ENCODE measurements at regions not wholly inside any gene's neighbourhood (a gene's known extent, or its start where the extent isn't known, plus 50 kb on each side); places are given as distances from the start of the nearest gene placed in this dataset.
"Not testable (repeated sequence)": the region's sequence is repeated elsewhere in the genome, so short reads cannot be mapped to it uniquely, and the experiment has no call there.

DNA sequence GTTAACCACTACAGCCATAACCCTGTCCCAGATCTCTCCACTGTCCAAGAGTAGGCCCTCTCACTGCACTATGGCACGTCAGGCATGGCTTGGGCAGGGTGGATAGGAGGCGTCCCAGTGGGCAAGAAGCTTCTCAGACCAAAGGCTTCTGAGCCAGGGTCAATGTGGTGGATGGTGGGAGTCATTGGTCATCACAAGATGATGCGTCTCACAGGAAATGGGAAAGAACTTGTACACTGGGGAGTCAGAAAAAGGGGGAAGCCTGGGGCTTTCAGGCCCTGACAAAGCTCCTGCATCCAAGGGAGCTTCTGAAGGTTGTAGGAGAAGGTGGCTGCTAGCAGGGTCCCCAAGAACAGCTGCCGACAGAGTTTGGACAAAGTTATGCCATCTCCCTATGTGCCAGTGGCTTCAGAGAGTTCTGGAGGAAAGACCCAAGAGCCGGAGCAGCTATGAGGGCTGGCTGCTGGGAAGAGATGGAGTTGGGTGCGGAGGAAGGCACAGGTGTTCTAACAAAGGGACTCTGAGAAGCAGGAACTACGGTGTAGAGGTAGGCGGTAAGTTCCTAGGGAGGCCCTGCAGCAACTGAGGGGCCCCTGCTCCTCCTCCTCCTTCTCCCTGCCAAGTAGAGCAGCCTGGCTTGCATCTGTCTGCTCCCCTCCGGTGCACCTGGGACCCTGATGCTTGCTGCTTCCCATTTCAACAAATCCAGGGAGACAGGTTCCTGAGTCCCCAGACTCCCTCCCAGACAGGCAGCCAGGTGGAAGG is 81.1 kb downstream of the ARL6IP4 start:
- DNase-seq, result no peak

DNA sequence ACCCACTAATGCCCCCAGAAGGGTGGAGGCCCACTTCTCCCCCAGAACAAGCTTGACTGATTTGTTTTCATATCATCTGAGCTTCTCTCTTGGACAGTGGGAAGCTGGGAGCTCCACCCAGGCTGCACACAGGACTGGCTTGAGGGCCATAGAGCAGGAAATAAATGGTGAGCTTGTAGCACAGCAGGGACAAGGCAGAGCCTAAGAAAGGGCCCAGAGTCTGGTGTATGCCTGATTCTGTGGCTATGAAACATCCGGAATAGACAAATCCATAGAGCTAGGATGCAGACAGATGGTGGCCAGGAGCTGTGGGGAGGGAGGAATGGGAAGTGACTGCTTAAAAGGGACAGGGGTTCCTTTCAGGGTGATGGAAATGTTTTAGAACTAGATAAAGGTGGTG is 79.0 kb downstream of the ARL6IP4 start:
- peak; percentile 39 for DNase-seq

DNA sequence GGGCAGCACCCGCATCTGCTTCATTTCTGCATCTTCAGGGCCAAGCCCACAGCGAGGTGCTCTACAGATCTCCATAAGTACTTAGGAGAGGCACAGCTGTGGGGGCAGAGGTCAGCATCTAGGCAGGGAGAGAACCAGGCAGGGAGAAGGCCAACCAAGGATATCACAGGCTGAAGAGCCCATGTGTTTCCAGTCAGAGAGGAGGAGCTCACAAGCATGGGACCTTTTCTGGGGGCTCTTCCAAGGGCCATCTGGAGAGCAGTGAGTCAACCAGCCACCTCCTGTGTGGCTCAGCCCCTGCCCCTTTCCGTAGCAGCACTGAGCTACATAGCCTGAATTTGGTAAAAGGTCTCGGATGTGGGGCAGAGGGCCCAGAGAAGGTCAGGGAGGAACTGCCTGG is 78.5 kb downstream of the ARL6IP4 start:
- no peak for DNase-seq

DNA sequence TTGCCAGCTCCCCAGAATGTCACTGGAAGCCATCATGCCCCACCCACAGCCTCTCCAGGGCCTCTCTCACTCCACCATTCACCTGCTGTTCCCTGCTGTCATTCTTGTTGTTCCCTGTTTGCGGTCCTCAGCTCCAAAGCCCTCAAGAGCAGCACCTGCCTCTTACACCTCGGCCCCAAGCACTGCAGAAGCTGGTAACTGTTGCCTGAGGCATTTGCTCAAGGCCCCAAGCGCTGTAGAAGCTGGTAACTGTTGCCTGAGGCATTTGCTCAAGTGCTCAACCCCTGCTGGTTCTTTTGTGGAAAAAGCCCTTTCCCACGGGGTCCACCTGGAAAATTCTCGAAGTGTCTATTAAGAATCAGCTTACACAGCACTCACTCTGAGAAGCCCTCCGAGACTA is 78.0 kb downstream of the ARL6IP4 start:
- DNase-seq, result peak; percentile 99

DNA sequence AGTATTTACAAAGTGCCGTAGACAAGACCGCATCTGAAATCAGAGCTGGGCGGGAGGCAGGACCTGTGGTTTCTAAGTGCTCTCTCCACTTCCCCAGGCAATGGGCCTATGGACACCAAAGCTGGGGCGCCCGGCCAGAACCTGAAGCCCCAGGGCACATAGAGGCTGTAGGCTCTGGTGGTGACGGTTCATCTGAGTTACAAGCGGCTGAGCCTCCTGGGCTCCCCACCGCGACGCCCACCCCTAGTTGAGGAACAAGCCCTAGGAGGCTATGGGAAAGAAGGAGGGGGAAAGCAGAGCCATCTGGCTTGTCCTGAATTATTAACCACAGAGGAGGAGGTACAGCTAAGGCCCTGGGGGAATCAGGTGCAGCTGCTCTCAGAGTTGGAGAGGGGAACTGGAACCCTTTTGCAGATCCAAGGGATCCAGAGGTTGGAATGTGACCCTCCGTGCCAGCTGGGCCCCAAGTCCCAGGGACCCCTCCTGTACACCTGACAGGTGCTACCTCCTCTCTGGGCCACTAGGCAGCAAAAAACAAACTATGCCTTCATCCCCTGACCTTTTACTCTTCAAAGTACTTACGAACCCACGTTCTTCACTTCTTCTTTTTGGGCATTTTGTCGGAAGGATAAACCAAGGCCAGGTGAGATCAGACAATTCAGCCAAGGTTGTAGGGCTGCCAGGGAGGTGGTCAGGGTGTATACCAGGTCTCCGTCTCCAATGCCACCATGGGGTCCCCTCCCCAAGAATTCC is 77.2 kb downstream of the ARL6IP4 start:
- peak; percentile 74 for DNase-seq

DNA sequence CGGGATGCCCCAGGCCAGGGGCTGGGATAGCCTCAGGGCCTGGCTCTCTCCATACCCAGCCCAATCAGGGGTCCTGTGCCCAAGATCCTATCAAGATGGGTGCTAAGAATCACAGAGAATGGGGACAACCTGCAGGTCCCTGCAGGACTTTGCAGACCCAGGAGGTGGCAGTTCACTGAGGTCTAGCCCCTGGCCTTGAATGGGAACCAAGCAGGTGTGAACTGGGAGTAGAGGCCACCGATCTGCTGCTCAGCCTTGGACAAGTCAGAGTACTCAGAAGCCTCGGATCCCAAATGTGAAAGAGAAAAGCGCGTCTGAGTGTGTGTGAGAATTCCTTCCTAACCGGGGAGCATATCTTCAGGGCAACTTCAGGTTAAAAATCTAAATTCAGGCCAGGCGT is 76.2 kb downstream of the ARL6IP4 start:
- peak; percentile 11 for DNase-seq

DNA sequence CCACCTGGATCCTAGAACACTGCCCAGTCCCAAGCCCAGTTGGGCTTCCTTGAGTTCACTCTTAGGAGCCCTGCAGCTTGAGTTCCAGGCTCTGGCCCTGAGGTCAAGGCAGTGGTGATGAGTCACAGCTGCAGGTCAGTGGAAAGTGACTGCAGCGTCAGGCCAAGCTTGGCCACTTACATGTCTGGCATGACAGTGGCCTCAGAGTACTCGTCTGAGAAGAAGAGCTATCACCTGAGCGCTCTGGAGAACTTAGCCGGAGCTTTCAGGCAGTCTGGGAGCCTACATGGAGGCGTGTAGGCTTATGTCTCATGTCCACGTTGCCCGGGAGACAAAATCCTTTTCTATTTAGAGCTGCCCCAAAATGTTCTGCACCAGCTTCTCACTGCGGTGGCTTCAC is 75.6 kb downstream of the ARL6IP4 start:
- peak; percentile 35 for DNase-seq

DNA sequence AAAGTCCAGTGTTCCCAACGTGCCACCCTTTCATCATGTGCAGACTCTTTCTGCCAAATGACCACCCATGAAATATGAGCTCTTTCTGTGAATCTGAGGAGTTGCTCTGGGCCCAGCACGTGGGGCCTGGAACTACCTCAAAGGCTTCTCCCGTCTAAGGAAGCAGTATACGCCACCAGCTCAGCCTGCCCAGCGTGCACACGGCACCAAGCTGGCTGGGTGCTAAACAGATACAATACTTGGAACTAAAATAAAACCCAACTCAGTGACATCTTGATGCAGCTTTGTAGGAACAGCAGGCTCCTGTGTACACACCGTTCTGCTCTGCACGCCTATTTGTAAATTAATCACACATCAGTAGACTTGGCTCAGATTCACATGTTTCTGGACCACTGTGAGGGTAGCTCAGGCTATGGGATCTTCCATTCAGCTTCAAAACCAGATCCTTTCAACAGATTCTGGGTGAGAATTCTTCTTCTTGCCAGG is 74.8 kb downstream of the ARL6IP4 start:
- peak; percentile 86 for DNase-seq

DNA sequence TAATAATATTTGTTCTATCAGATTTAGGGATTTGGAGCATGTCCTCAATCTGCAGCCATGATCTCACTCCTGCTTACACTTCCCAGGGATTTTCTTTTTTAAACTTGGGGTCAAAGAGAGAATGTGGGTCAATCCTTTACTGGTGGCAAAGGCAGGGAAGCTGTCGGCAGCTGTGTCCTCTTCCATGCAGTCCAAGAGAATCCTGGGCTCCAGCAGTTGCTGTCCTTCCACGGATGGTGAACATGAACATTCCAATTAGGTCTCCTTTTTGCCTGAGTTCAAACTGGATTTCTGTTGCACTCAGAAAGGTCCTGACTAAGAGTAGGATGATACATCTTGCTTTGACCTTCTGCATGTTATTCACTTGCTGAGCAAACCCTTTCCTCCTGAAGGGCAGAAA is 73.9 kb downstream of the ARL6IP4 start:
- peak; percentile 12 for DNase-seq

DNA sequence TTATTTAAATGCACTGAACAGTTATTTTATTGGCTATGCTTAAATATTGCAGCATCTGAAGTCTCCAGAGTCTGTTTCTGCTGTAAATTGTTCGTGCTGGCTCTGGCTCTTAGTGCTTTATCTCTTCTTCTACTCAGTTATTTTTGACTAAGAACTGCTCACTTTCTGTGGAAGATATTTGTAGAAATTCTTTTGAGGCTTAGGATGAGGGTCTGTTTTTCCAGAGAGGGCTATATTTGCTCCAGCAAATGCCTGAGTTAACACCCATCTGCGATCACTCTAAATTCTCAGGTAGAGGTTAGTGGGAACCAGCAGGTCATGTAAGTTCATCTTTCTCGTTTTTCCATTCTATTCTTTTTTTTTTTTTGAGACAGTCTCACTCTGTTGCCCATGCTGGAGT is 71.1 kb downstream of the ARL6IP4 start:
- DNase-seq, result no peak

DNA sequence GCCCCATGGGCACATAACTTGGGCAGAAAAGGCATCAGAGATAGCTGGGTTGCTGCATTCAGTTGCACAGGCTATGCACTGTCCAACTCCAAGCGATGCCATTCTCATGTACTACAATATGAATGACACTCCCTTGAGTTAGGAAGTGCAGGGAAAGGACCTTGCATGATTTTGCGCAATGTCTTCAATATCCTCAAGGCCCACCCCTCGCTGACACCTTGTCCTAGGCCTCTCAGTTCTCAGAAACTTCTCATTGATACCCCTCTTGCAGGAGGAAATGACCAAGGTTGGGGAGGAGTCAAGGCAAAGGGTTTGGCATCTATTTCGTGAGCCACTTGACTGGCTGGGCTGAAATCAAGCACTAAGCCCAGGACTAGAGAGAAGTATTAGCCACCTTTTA is 70.4 kb downstream of the ARL6IP4 start:
- DNase-seq, result no peak

DNA sequence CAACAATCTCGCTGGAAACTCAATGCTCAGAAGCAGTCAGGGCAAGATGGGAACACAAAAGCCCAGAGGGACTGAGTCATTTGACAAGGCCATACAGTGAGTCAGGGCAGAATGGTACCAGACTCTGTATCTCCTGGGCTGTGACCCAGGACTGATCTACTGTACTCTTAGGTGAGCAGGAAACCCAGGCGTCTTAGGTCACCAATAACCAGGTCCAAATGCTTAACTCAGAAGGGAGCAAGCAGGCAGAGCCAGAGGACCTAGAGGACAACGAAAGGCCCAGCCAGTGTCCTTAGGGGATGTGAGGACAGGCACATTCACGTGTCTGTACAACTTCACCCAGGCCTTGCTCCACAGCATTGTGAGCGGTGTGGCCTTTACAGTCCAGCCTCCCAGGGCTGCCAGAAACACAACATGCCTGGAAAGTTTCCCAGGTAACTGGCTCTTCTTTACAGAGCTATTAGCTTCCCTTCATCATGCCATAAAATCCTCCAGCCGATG is 69.9 kb downstream of the ARL6IP4 start:
- no peak for DNase-seq

DNA sequence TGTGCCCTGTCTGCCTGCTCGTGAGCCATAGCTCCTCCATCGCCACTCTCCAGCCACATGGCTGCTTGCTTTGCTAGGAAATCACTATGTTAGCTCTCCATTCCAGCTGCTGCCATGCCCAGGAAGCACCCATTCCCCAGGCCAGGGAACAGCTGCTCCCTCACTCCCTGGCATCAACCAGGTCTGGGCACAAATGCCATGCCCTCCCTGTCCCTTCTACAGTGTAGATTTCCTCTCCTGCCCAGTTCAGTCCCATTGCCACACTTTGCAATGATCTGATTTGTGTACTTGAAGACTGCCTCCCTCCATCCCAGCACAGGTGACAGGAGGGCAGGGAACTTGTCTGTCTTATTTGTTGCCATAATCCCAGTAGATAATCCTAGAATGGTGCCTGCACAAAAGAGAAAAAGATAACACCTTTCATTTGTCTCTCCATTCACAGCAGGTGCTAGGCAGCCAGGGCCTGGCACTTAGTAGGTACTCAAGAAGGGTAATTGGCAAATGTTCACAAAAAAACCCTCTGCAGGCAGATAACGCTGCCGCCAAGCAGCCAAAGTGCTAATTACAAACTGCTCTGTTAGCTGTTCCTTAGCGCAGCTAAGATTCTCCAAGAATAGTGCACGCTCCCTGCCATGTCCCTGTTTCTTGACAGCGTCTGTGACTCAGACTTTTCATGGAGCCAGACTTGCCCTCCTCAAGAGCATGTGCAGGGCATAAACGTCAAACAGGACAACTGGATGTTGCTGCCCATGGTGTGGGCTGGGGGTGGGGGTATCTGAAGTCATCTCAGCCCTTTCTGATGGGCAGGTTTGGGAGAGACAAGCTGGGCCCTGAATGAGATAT is 69.1 kb downstream of the ARL6IP4 start:
- no peak for DNase-seq

DNA sequence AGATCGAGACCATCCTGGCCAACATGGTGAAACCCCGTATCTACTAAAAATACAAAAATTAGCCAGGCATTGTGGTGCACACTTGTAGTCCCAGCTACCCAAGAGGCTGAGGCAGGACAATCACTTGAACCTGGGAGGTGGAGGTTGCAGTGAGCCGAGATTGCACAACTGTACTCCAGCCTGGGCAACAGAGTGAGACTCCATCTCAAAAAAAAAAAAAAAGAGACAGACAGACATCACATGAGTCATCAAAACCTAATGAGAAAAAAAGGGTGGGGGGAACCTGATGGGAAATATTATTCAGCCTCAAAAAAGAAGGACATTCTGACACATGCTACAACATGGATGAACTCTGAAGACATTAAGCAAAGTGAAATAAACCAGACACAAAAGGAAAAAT is 67.4 kb downstream of the ARL6IP4 start:
- DNase-seq, result not testable (repeated sequence)

DNA sequence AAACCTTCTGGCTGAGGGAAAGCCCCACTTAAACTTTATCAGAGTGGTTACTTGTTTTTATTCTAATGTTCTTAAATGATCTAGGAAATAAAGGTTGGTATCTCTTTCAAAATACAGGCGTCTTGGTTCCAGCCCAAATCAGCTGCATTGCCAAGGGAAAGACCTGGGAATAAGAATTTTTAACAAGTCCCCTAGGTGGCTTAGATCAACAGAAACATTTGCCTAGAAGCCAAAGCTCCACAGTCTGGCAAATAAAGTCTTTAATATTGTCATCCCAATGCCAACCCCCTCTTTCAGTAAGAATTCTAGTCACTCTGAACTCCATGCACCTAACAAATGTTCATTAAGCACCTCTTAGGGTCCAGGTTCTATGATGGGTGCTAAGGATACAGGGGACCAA is 66.8 kb downstream of the ARL6IP4 start:
- DNase-seq, result no peak

DNA sequence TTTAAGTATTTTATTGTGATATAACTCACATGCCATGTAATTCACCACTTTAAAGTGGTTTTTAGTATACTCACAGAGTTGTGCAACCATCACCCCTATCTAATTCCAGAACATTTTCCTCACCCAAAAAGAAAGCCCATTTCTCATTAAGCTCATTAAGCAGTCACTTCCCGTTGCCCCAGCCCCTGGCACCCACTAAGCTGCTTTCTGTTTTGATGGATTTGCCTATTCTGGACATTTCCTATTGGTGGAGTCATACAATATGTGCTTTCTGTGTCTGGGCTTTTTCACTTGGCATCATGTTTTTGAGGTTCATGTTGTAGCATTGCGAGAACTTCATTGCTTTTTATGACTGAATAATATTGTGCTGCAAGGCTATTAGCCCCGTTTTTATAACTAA is 66.0 kb downstream of the ARL6IP4 start:
- DNase-seq, result no peak

DNA sequence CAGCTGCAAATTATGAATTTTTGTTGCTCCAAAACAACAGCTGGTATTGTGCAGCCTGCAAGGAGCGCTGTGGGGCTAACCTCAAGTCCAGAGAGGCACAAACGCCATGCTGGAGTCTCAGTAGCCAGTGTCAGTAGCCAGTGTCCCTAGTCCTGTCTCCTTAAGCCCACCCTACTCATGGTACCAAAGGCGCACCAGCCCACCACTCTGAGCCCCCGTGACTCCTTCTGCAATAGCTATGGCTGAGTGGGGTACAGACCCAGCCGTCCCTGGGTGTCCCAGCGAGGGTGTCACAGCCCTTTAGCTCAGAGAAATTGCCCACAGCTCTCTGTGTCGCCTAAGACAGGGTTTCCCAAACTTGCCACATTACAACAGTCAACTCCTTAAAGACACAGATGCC is 65.2 kb downstream of the ARL6IP4 start:
- DNase-seq, result no peak

DNA sequence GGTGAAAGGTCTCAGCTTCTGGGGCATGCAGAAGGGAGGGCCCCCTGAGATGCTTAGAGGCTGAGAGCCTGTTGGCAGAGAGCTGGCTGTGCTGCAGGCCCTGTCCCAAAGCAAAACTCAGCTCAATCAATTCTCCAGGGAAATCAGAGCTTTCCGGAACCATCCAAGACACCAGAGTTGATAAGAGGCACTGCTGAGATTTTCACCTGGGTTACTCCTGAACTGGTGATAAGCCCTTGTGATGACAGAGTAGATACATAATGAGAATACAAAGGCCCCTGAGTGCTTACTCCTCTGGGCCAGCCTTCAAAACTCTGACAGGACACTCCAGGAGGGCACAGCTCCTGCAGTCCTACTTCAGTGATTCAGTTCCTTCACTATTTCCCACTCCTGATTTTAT is 63.9 kb downstream of the ARL6IP4 start:
- no peak for DNase-seq

DNA sequence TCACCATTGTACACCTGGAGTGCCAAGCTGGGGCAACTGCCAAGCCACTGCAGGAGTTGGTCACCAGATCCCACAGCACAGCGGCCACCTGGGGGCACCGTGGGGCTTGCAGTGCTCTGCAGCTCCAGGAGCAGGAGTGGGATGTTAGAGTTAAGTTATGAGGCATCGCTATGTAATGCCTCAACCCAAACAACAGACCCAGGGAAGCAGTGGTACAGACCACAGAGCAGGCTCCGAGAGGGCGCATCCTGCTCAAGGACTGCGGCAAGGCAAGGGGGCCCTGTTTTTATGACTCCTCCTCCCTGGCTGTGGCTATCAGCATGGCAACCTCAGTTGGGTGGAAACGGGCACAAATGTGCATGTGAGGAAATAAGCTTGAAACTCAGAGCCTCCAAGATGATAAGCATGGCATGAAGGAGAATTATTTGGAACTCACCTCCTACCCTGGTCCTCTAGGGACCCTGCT is 63.1 kb downstream of the ARL6IP4 start:
- DNase-seq, result peak; percentile 65

DNA sequence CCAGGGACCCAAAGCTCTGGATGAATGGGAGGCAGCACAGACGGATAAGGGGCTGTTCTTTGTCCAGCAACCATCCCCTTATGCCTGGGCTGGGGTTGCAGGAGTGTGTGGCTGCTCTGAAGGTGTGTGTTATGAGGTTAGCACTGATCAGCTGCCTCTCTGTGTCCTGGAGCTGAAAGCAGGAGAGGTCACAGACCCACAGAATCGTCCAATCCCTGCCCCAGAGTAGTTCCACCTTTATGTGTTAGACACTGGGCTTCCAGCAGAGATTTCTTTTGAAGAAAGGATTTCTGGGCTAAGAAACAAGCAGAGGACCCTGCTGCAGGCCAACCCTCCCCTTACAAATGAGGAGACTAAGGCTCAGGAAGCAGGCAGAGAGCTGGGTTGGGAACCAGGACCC is 62.4 kb downstream of the ARL6IP4 start:
- DNase-seq, result no peak

DNA sequence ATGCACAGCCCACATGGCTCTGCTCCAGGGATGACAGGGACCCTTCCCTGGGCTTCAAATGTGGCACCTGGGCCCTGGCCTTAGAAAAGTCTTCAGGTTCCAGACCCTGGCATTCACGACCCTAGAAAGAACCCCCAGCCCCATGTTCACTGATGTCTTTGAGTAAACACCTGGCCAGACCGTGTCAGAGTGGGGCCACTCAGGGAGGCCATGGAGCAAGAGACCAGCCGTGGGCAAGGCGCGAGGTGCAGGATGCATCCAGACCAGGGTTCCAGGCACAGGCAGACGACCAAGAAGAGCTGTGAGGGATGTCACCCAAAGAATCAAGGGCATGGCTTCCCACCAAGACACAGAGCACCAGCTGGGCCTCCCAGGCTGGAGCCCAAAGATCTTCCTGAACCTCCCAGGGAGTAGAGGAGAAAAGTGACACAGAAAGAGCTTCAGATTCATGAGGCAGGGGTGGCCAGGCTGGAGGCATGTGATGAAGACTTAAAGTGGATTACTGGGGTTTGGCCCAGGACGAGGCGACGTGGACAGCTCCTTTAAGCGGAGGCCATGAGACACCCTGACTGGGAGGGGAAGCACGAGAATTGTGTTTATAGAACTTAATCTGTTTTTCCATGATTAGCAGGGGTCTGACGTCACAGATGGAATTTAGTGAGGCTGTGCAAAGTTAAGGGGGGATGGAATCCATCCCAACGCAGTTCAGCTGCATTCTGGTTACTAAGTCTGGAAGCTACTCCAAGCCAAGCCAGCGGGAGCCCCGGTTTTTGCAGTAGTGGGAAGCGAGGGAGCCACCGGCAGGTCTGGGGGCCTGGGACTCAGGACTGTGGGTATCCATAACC is 61.6 kb downstream of the ARL6IP4 start:
- DNase-seq, result no peak

DNA sequence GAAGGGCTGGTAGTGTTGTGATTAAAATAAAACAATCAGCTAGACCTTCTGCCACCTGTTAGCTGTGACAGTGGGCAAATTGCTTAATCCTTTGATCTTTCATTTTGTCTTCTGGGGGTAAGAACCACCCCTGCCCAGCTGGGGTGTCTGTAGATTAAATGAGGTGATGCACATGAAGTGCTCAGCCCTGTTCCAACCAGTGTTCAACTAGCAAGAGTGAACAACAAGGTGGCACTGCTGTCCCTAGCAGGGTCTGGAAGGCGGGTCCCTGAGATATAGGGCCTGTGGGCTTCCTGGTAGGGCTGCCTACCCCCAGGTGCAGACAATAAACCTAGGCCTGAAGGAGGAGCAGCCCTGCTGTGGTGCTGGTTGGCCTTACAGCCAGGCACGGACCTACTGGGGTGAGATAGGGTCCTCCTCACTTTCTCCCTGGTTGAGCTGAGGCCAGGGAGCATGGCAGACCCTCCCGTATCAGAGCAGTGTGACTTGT is 60.6 kb downstream of the ARL6IP4 start:
- DNase-seq, result peak; percentile 82

Measured in NCI-H146 (cell line).